ENCODE measurements at regions not wholly inside any gene's neighbourhood (a gene's known extent, or its start where the extent isn't known, plus 50 kb on each side); places are given as distances from the start of the nearest gene placed in this dataset.

GRCh38 chr5:161167016-161167767 lies 315.2 kb upstream of the ATP10B start:
- no peak for TF ChIP-seq SUZ12 (IDR thresholded peaks at IDR 0.05; ENCODE audit: extremely low read depth, insufficient read depth, insufficient read length)
- TF ChIP-seq ZNF274 (IDR thresholded peaks at IDR 0.05; ENCODE audit: low read depth, low read length), result no peak
- TF ChIP-seq YY1 (IDR thresholded peaks at IDR 0.05; ENCODE audit: insufficient read depth, insufficient read length), result no peak

Data from NT2/D1 (cell line).